ENCODE measurements at regions not wholly inside any gene's neighbourhood (a gene's known extent, or its start where the extent isn't known, plus 50 kb on each side); places are given as distances from the start of the nearest gene placed in this dataset.
"Not testable (repeated sequence)": the region's sequence is repeated elsewhere in the genome, so short reads cannot be mapped to it uniquely, and the experiment has no call there.

DNA sequence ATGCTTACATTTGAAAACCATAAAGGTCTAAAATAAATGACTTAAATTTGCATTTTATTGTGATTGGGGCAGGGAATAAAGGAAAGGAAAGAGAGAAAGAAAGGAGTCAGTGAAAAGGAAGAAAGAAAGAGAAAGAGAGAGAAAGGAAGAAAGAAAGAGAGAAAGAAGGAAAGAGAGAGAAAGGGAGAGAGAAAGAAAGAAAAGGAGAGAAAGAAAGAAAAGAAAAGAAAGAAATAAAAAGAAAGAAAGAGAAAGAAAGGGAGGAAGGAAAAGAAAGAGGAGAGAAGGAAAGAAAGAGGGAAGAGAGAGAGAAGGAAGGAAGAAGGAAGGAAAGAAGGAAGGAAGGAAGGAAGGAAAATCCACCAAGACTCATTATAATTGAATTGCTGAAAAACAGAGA, 222.8 kb downstream of the RMST start:
- POLR2A ChIA-PET: no interaction called here
- Mint-ChIP-seq H3K27ac (no peak overlapping the region), H3K9me3 (peaks cover 0 to 13% (median 2%) of the 10 kb centered on the region in 11 donors), H3K4me3 (no peak overlapping the region), H3K27me3 (no peaks in the 10 kb centered on the region), H3K4me1 (no peaks in the 10 kb centered on the region), H3K36me3 (no peaks in the 10 kb centered on the region)
- Histone ChIP-seq H3K4me3 (ENCODE audit: low read length) (no peak overlapping the region), H3K4me1 (ENCODE audit: control insufficient read depth in 2 of 2, insufficient read depth in 2 of 2, low read length in 2 of 2) (no peaks in the 10 kb centered on the region), H3K36me3 (ENCODE audit: control insufficient read depth in 2 of 3, insufficient read depth in 3 of 3, low read length in 3 of 3) (no peaks in the 10 kb centered on the region), H3K9me3 (ENCODE audit: control insufficient read depth in 2 of 3, low read length in 3 of 3) (no peaks in the 10 kb centered on the region), H3K27me3 (ENCODE audit: control insufficient read depth in 2 of 2, insufficient read depth in 2 of 2, low read length in 2 of 2) (no peaks in the 10 kb centered on the region), H3K27ac (ENCODE audit: low read depth, low read length) (no peak overlapping the region)
- no peak for DNase-seq
- CTCF ChIA-PET: no interaction called here
- no peak for ATAC-seq
- intact Hi-C loops (cut with micrococcal nuclease): no loop called here

DNA sequence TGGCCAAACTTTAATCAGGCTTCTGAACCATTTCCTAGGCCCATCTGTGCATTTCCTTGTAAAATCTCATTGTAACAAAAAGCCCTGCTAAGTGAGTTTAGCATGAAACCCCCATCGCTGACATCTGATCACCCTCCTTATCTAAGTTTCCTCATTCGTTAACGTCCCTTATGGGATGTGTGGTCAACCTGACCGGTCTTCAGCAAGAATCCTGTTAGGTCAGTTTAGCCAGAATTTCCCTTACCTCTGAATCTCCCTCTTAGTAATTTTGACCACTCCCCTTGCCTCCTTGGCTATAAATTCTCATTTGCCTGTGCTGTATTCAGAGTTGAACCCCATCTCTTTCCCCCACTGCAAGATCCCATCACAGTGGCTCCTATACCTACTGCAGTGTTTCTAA, 239.3 kb downstream of the RMST start:
- Histone ChIP-seq H3K9me3 (ENCODE audit: control insufficient read depth in 2 of 3, low read length in 3 of 3) (no peaks in the 10 kb centered on the region), H3K36me3 (ENCODE audit: control insufficient read depth in 2 of 3, insufficient read depth in 3 of 3, low read length in 3 of 3) (no peaks in the 10 kb centered on the region), H3K27me3 (ENCODE audit: control insufficient read depth in 2 of 2, insufficient read depth in 2 of 2, low read length in 2 of 2) (no peaks in the 10 kb centered on the region), H3K27ac (ENCODE audit: low read depth, low read length) (no peak overlapping the region), H3K4me1 (ENCODE audit: control insufficient read depth in 2 of 2, insufficient read depth in 2 of 2, low read length in 2 of 2) (no peaks in the 10 kb centered on the region), H3K4me3 (ENCODE audit: low read length) (no peak overlapping the region)
- Mint-ChIP-seq H3K4me1 (no peaks in the 10 kb centered on the region), H3K27me3 (peaks cover 0 to 8% (median 0%) of the 10 kb centered on the region in 5 donors), H3K27ac (no peak overlapping the region), H3K4me3 (no peak overlapping the region), H3K36me3 (no peaks in the 10 kb centered on the region), H3K9me3 (peaks cover 0 to 11% (median 6%) of the 10 kb centered on the region in 11 donors)
- DNase-seq (no peak), ATAC-seq (no peak)
- POLR2A ChIA-PET: no interaction called here
- intact Hi-C loops (cut with micrococcal nuclease): no loop called here
- CTCF ChIA-PET: no interaction called here

DNA sequence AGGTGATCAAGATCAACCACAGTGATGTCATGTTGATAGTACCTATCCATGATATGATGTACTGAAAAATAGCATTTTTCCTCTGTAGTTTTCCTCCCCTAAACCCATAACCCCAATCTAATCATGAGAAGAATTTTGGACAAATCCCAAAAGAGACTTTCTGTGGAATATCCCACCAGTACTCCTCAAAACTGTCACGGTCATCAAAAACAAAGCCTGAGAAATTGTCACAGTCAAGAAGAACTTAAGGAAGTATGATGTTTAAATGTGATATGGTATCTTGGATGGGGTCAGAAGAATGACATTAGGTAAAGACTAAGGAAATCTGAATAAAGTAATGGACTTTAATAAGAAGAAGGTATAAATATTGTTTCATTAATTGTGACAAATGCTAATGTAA, 248.8 kb downstream of the RMST start:
- Histone ChIP-seq H3K27ac (ENCODE audit: low read depth, low read length) (no peak overlapping the region), H3K36me3 (ENCODE audit: control insufficient read depth in 2 of 3, insufficient read depth in 3 of 3, low read length in 3 of 3) (no peaks in the 10 kb centered on the region), H3K4me3 (ENCODE audit: low read length) (no peak overlapping the region), H3K9me3 (ENCODE audit: control insufficient read depth in 2 of 3, low read length in 3 of 3) (no peaks in the 10 kb centered on the region), H3K4me1 (ENCODE audit: control insufficient read depth in 2 of 2, insufficient read depth in 2 of 2, low read length in 2 of 2) (no peaks in the 10 kb centered on the region), H3K27me3 (ENCODE audit: control insufficient read depth in 2 of 2, insufficient read depth in 2 of 2, low read length in 2 of 2) (no peaks in the 10 kb centered on the region)
- H3K27me3 Mint-ChIP-seq: no peaks in the 10 kb centered on the region
- DNase-seq (no peak), ATAC-seq (no peak)
- POLR2A ChIA-PET: no interaction called here
- intact Hi-C loops (cut with micrococcal nuclease): no loop called here
- no peaks in the 10 kb centered on the region for H3K36me3 Mint-ChIP-seq
- no peaks in the 10 kb centered on the region for H3K4me1 Mint-ChIP-seq
- H3K27ac Mint-ChIP-seq: no peak overlapping the region
- CTCF ChIA-PET: no interaction called here
- no peak overlapping the region for H3K4me3 Mint-ChIP-seq
- H3K9me3 Mint-ChIP-seq: peaks cover 0 to 7% (median 1%) of the 10 kb centered on the region in 11 donors

DNA sequence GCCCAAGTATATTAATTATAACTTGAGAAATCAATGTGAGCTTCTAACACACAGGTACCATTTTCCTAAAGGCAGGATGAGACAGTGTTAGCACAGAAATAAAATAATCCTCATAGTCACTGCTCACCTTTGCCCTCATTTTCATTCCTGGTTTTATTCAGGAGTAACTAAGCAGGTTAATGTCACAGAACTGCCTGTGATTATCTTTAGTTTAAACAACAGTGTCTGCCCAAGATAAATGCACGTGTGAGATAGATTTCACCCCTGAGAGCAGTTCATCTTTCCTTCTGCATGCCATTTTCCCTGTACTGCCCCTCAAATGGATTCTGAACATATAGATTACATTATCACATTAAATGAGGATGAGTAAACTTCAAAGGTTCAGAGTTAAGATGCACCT, 250.7 kb downstream of the RMST start:
- H3K27ac Mint-ChIP-seq: no peak overlapping the region
- intact Hi-C loops (cut with micrococcal nuclease): no loop called here
- peaks cover 0 to 7% (median 1%) of the 10 kb centered on the region in 11 donors for H3K9me3 Mint-ChIP-seq
- no peaks in the 10 kb centered on the region for H3K4me1 ChIP-seq (ENCODE audit: control insufficient read depth in 2 of 2, insufficient read depth in 2 of 2, low read length in 2 of 2)
- no peaks in the 10 kb centered on the region for H3K36me3 Mint-ChIP-seq
- H3K27me3 Mint-ChIP-seq: no peaks in the 10 kb centered on the region
- ATAC-seq: no peak
- H3K36me3 ChIP-seq (ENCODE audit: control insufficient read depth in 2 of 3, insufficient read depth in 3 of 3, low read length in 3 of 3): no peaks in the 10 kb centered on the region
- ChIA-PET POLR2A (no interaction called here), CTCF (no interaction called here)
- DNase-seq: no peak
- H3K4me3 Mint-ChIP-seq: no peak overlapping the region
- no peak overlapping the region for H3K27ac ChIP-seq (ENCODE audit: low read depth, low read length)
- H3K4me1 Mint-ChIP-seq: no peaks in the 10 kb centered on the region
- no peak overlapping the region for H3K4me3 ChIP-seq (ENCODE audit: low read length)
- H3K9me3 ChIP-seq (ENCODE audit: control insufficient read depth in 2 of 3, low read length in 3 of 3): no peaks in the 10 kb centered on the region
- no peaks in the 10 kb centered on the region for H3K27me3 ChIP-seq (ENCODE audit: control insufficient read depth in 2 of 2, insufficient read depth in 2 of 2, low read length in 2 of 2)

DNA sequence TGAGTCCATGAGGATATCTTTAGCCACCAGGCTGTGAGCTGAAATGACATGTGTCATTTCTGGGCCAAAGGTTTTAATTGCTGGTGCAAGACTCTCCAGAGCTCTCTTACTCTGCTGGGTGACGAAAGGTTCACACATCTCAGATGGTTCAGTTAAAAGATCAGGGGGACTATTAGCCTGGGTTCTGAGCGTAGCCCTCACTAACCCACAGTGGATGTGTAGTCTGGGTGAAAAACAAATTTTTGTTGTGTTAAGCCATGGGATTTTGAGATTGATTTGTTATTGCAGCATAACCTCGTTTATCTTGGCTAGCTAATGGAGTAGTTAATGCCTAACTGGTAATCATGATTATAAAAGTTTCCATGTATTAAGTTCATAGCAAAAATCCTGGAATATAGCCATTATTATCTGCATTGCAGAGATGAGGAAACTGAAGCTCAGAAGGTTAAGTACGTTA, 251.5 kb downstream of the RMST start:
- CTCF ChIA-PET: no interaction called here
- Mint-ChIP-seq H3K27ac (no peak overlapping the region), H3K4me3 (no peak overlapping the region), H3K9me3 (peaks cover 0 to 7% (median 2%) of the 10 kb centered on the region in 11 donors), H3K4me1 (no peaks in the 10 kb centered on the region), H3K27me3 (no peaks in the 10 kb centered on the region), H3K36me3 (no peaks in the 10 kb centered on the region)
- POLR2A ChIA-PET: no interaction called here
- H3K36me3 ChIP-seq (ENCODE audit: control insufficient read depth in 2 of 3, insufficient read depth in 3 of 3, low read length in 3 of 3): no peaks in the 10 kb centered on the region
- H3K9me3 ChIP-seq (ENCODE audit: control insufficient read depth in 2 of 3, low read length in 3 of 3): no peaks in the 10 kb centered on the region
- H3K27me3 ChIP-seq (ENCODE audit: control insufficient read depth in 2 of 2, insufficient read depth in 2 of 2, low read length in 2 of 2): no peaks in the 10 kb centered on the region
- no peak overlapping the region for H3K4me3 ChIP-seq (ENCODE audit: low read length)
- DNase-seq: no peak
- H3K27ac ChIP-seq (ENCODE audit: low read depth, low read length): no peak overlapping the region
- no peaks in the 10 kb centered on the region for H3K4me1 ChIP-seq (ENCODE audit: control insufficient read depth in 2 of 2, insufficient read depth in 2 of 2, low read length in 2 of 2)
- intact Hi-C loops (cut with micrococcal nuclease): no loop called here
- ATAC-seq: no peak

DNA sequence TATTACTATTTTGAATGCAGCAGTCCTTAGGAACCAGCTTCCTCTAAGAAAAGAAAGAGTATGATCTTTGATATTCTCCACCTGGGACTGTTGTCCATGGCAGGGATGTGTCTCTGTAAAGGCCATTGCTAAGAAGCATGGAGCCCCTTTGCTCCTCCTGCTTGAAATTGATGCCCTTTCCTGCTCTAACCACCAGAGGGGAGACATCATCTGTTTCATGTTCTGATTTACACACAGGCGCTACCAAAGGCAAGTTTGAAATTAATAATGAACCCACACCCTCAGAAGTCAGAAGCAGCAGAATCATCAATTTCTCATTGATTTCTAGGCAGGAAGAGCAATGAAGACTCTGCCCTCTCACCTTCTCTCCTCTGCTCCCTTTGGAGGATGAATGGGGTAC, 253.8 kb downstream of the RMST start:
- Mint-ChIP-seq H3K36me3 (no peaks in the 10 kb centered on the region), H3K4me1 (no peaks in the 10 kb centered on the region), H3K4me3 (no peak overlapping the region), H3K27ac (no peak overlapping the region), H3K9me3 (peaks cover 1 to 17% (median 7%) of the 10 kb centered on the region in 11 donors), H3K27me3 (peaks cover 0 to 9% (median 0%) of the 10 kb centered on the region in 5 donors)
- Histone ChIP-seq H3K27ac (ENCODE audit: low read depth, low read length) (no peak overlapping the region), H3K4me3 (ENCODE audit: low read length) (no peak overlapping the region), H3K4me1 (ENCODE audit: control insufficient read depth in 2 of 2, insufficient read depth in 2 of 2, low read length in 2 of 2) (no peaks in the 10 kb centered on the region), H3K9me3 (ENCODE audit: control insufficient read depth in 2 of 3, low read length in 3 of 3) (no peaks in the 10 kb centered on the region), H3K27me3 (ENCODE audit: control insufficient read depth in 2 of 2, insufficient read depth in 2 of 2, low read length in 2 of 2) (no peaks in the 10 kb centered on the region), H3K36me3 (ENCODE audit: control insufficient read depth in 2 of 3, insufficient read depth in 3 of 3, low read length in 3 of 3) (no peaks in the 10 kb centered on the region)
- intact Hi-C loops (cut with micrococcal nuclease): no loop called here
- CTCF ChIA-PET: no interaction called here
- POLR2A ChIA-PET: no interaction called here
- ATAC-seq (no peak), DNase-seq (no peak)

DNA sequence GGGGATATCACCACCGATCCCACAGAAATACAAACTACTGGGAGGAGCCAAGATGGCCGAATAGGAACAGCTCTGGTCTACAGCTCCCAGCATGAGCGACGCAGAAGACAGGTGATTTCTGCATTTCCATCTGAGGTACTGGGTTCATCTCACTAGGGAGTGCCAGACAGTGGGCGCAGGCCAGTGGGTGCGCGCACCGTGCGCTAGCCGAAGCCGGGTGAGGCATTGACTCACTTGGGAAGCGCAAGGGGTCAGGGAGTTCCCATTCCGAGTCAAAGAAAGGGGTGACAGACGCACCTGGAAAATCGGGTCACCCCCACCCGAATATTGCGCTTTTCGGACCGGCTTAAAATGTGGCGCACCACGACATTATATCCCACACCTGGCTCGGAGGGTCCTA, 261.2 kb downstream of the RMST start:
- H3K36me3 Mint-ChIP-seq; H3K27ac ChIP-seq (ENCODE audit: low read depth, low read length); H3K27ac Mint-ChIP-seq; H3K4me3 ChIP-seq (ENCODE audit: low read length); H3K27me3 Mint-ChIP-seq; DNase-seq; intact Hi-C loops (cut with micrococcal nuclease); CTCF ChIA-PET; ATAC-seq; H3K27me3 ChIP-seq (ENCODE audit: control insufficient read depth in 2 of 2, insufficient read depth in 2 of 2, low read length in 2 of 2); H3K36me3 ChIP-seq (ENCODE audit: control insufficient read depth in 2 of 3, insufficient read depth in 3 of 3, low read length in 3 of 3); H3K4me1 Mint-ChIP-seq; H3K4me1 ChIP-seq (ENCODE audit: control insufficient read depth in 2 of 2, insufficient read depth in 2 of 2, low read length in 2 of 2); H3K4me3 Mint-ChIP-seq; H3K9me3 ChIP-seq (ENCODE audit: control insufficient read depth in 2 of 3, low read length in 3 of 3); POLR2A ChIA-PET: not testable (repeated sequence)
- H3K9me3 Mint-ChIP-seq: peaks cover 2 to 25% (median 13%) of the 10 kb centered on the region in 11 donors
